Mesenchymal stem cell (in vitro differentiated cells and primary cell): ENCODE measurements at regions not wholly inside any gene's neighbourhood (a gene's known extent, or its start where the extent isn't known, plus 50 kb on each side); places are given as distances from the start of the nearest gene placed in this dataset.

ENCODE experiments used
- DNase-seq: peaks from one replicate; pipeline ENCODE4 v3.0.0-alpha.2; 2013
- H2AFZ ChIP-seq: one replicate; pipeline ENCODE4 v1.6.1; 2013; ENCODE audit warnings: low read depth, mild to moderate bottlenecking, control low read depth, inconsistent platforms, low read length, moderate library complexity
- H2AK5ac ChIP-seq: 2 replicates; pipeline ENCODE4 v1.6.1; 2013; ENCODE audit warnings: low read length, moderate library complexity, mild to moderate bottlenecking, inconsistent platforms; ENCODE audit not compliant: severe bottlenecking
- H2BK120ac ChIP-seq: one replicate; pipeline ENCODE4 v1.6.1; 2013; ENCODE audit warnings: low read depth, mild to moderate bottlenecking, inconsistent platforms, low read length, moderate library complexity
- H2BK12ac ChIP-seq, 2 experiments: one replicate each; pipeline ENCODE4 v1.6.1; 2013; ENCODE audit warnings: inconsistent platforms in 2 of 2, low read length in 2 of 2, mild to moderate bottlenecking in 2 of 2, moderate library complexity in 2 of 2, control low read depth in 1 of 2
- H2BK15ac ChIP-seq: one replicate; pipeline ENCODE4 v1.6.1; 2013; ENCODE audit warnings: mild to moderate bottlenecking, low read depth, inconsistent platforms; ENCODE audit not compliant: poor library complexity, severe bottlenecking
- H2BK5ac ChIP-seq: 2 replicates; pipeline ENCODE4 v1.6.1; 2013; ENCODE audit warnings: low read depth, mild to moderate bottlenecking, low read length, control low read depth, inconsistent platforms; ENCODE audit not compliant: poor library complexity, severe bottlenecking
- H3K14ac ChIP-seq, 2 experiments: one replicate each; pipeline ENCODE4 v1.6.1; 2013; ENCODE audit warnings: inconsistent platforms in 2 of 2, low read length in 2 of 2, control low read depth in 1 of 2, mild to moderate bottlenecking in 1 of 2, moderate library complexity in 1 of 2
- H3K18ac ChIP-seq, 2 experiments: one replicate each; pipeline ENCODE4 v1.6.1; 2013; ENCODE audit warnings: inconsistent platforms in 2 of 2, low read length in 2 of 2, control low read depth in 1 of 2, low read depth in 1 of 2, mild to moderate bottlenecking in 1 of 2
- H3K23ac ChIP-seq, 2 experiments: one replicate each; pipeline ENCODE4 v1.6.1; 2013; ENCODE audit warnings: inconsistent platforms in 2 of 2, low read length in 2 of 2, mild to moderate bottlenecking in 2 of 2, moderate library complexity in 2 of 2, control low read depth in 1 of 2
- H3K27ac ChIP-seq: 2 replicates; pipeline ENCODE4 v1.5.1; 2013; ENCODE audit warnings: mild to moderate bottlenecking, moderate library complexity, low read length, control low read depth, inconsistent platforms; ENCODE audit not compliant: poor library complexity, severe bottlenecking
- H3K27me3 ChIP-seq, 2 experiments: 2 replicates each; pipeline versions ENCODE4 v1.6.1 to v1.7.0; 2013; ENCODE audit warnings: low read length in 2 of 2, mild to moderate bottlenecking in 2 of 2, moderate library complexity in 2 of 2, control low read depth in 1 of 2, inconsistent platforms in 1 of 2; ENCODE audit not compliant: control insufficient read depth in 1 of 2, insufficient read depth in 1 of 2
- H3K36me3 ChIP-seq, 2 experiments: 2 replicates each; pipeline versions ENCODE4 v1.6.1 to v1.7.0; 2013; ENCODE audit warnings: low read length in 2 of 2, control low read depth in 1 of 2, inconsistent platforms in 1 of 2, low read depth in 1 of 2, mild to moderate bottlenecking in 1 of 2; ENCODE audit not compliant: insufficient read depth in 2 of 2, control insufficient read depth in 1 of 2
- H3K4ac ChIP-seq, 2 experiments: one replicate each; pipeline ENCODE4 v1.6.1; 2013; ENCODE audit warnings: inconsistent platforms in 2 of 2, low read length in 2 of 2, mild to moderate bottlenecking in 2 of 2, moderate library complexity in 2 of 2, control low read depth in 1 of 2, low read depth in 1 of 2
- H3K4me1 ChIP-seq: 2 replicates; pipeline ENCODE4 v1.6.1; 2013; ENCODE audit warnings: low read depth, low read length, control low read depth; ENCODE audit not compliant: control insufficient read depth, insufficient read depth
- H3K4me2 ChIP-seq: 2 replicates; pipeline ENCODE4 v1.6.1; 2013; ENCODE audit warnings: low read length, mild to moderate bottlenecking, inconsistent platforms; ENCODE audit not compliant: poor library complexity, severe bottlenecking
- H3K4me3 ChIP-seq, 2 experiments: 2 replicates each; pipeline versions ENCODE4 v1.5.1 to v1.7.0; 2013; ENCODE audit warnings: low read length in 2 of 2, mild to moderate bottlenecking in 2 of 2, control low read depth in 1 of 2, low read depth in 1 of 2; ENCODE audit not compliant: insufficient read depth in 1 of 2
- H3K79me1 ChIP-seq: replicated peaks from 2 replicates; pipeline ENCODE4 v1.6.1; 2013; ENCODE audit warnings: mild to moderate bottlenecking, control low read depth, low read length, inconsistent platforms; ENCODE audit not compliant: poor library complexity, severe bottlenecking
- H3K9ac ChIP-seq: 2 replicates; pipeline ENCODE4 v1.7.0; 2013; ENCODE audit warnings: mild to moderate bottlenecking, low read length, moderate library complexity
- H3K9me3 ChIP-seq: 2 replicates; pipeline ENCODE4 v1.7.0; 2013; ENCODE audit warnings: mild to moderate bottlenecking, low read length; ENCODE audit not compliant: control insufficient read depth
- H4K8ac ChIP-seq: one replicate; pipeline ENCODE4 v1.6.1; 2013; ENCODE audit warnings: inconsistent platforms, mild to moderate bottlenecking, low read length, moderate library complexity
- H4K91ac ChIP-seq: one replicate; pipeline ENCODE4 v1.6.1; 2013; ENCODE audit warnings: mild to moderate bottlenecking, low read length, inconsistent platforms
- WGBS: methylation state at CpG from one replicate; pipeline ENCODE4 v1.1.7; 2013; ENCODE audit warnings: mixed read lengths; 5-methylcytosine and 5-hydroxymethylcytosine counted together

DNA sequence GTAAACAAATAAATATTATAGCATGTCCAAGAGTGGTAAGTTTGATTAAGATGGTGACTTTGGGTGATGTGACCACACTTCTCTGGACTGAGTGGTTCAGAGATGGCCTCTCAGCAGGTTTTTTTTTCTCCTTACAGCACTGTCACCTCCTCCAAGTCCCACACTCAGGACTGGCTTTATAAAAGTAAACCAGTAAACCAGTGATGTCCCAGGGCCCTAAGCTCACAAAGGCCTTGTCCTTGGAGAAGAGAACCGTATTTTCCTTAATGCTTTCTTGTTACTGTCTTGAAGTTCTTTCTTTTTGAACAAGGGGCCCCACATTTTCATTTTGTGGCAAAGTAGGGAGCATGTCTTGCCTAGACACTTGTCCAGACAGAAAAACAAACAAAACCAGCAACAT is 274.0 kb downstream of the MYCN start:
- Histone ChIP-seq H2BK12ac (no peak overlapping the region), H3K27me3 (no peaks in the 10 kb centered on the region), H3K4me2 (no peak overlapping the region), H3K18ac (no peak overlapping the region), H3K4me3 (no peak overlapping the region), H3K36me3 (no peaks in the 10 kb centered on the region), H2AFZ (no peak overlapping the region), H3K9me3 (peaks cover 6% of the 10 kb centered on the region), H3K14ac (no peak overlapping the region), H3K79me1 (no peaks in the 10 kb centered on the region), H3K4ac (no peak overlapping the region), H2AK5ac (no peak overlapping the region), H3K23ac (no peak overlapping the region), H4K91ac (no peak overlapping the region), H4K8ac (no peak overlapping the region), H2BK120ac (no peak overlapping the region), H3K4me1 (no peaks in the 10 kb centered on the region), H3K27ac (no peak overlapping the region), H3K9ac (no peak overlapping the region), H2BK5ac (no peak overlapping the region), H2BK15ac (no peak overlapping the region)
- WGBS: 78% methylated on average over 1 of the region's 1 CpG
- DNase-seq: no peak

DNA sequence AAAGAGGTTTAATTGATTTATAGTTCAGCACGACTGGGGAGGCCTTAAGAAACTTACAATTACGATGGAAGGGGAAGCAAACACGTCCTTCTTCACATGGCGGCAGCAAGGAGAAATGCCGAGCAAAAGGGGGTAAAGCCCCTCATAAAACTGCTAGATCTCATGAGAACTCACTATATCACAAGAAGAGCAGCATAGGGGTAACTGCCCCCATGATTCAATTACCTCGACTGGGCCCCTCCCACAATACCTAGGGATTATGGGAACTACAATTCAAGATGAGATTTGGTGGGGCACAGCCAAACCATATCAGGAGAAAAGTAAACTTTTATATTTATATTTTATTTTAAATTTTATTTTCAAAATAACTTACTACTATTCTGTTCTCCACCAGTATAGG is 272.0 kb downstream of the MYCN start:
- Histone ChIP-seq H2BK15ac (no peak overlapping the region), H3K4me1 (no peaks in the 10 kb centered on the region), H2BK12ac (no peak overlapping the region), H4K8ac (no peak overlapping the region), H3K23ac (no peak overlapping the region), H4K91ac (no peak overlapping the region), H3K36me3 (no peaks in the 10 kb centered on the region), H3K14ac (no peak overlapping the region), H3K9ac (no peak overlapping the region), H3K4ac (no peak overlapping the region), H3K79me1 (no peaks in the 10 kb centered on the region), H3K27me3 (no peaks in the 10 kb centered on the region), H2AK5ac (no peak overlapping the region), H2AFZ (no peak overlapping the region), H3K18ac (no peak overlapping the region), H2BK5ac (no peak overlapping the region), H3K4me2 (no peak overlapping the region), H3K27ac (no peak overlapping the region), H3K4me3 (no peak overlapping the region), H3K9me3 (peaks cover 10% of the 10 kb centered on the region), H2BK120ac (no peak overlapping the region)
- 73% methylated on average over 5 of the region's 6 CpGs for WGBS
- no peak for DNase-seq

DNA sequence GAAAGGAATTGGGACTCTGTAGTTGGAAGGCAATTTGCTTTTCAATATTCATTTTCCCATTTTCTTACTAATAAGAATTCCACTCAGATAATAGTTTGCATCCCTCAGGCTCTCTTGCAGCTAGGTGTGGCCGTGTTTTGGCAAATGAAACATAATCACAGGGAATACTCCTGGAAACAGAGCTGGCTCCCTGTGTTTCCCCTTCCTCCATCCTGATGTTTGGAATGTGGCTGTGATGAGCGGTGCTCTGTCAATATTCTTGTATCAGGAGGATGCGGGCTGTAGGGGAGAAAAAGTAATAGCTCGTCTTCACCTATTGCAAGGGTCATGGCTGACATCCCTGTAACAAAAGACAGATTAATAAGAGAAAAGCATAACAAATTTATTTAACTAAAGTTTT is 271.0 kb downstream of the MYCN start:
- Histone ChIP-seq H3K14ac (no peak overlapping the region), H4K8ac (no peak overlapping the region), H2AK5ac (no peak overlapping the region), H3K27ac (no peak overlapping the region), H3K27me3 (no peaks in the 10 kb centered on the region), H3K4ac (no peak overlapping the region), H3K9me3 (peaks cover 10% of the 10 kb centered on the region), H3K23ac (no peak overlapping the region), H2BK15ac (no peak overlapping the region), H2BK12ac (no peak overlapping the region), H4K91ac (no peak overlapping the region), H3K4me2 (no peak overlapping the region), H2BK5ac (no peak overlapping the region), H3K36me3 (no peaks in the 10 kb centered on the region), H3K4me1 (no peaks in the 10 kb centered on the region), H3K79me1 (no peaks in the 10 kb centered on the region), H3K18ac (no peak overlapping the region), H3K4me3 (no peak overlapping the region), H3K9ac (no peak overlapping the region), H2AFZ (no peak overlapping the region), H2BK120ac (no peak overlapping the region)
- DNase-seq: no peak
- WGBS: 0% methylated on average over 1 of the region's 4 CpGs

DNA sequence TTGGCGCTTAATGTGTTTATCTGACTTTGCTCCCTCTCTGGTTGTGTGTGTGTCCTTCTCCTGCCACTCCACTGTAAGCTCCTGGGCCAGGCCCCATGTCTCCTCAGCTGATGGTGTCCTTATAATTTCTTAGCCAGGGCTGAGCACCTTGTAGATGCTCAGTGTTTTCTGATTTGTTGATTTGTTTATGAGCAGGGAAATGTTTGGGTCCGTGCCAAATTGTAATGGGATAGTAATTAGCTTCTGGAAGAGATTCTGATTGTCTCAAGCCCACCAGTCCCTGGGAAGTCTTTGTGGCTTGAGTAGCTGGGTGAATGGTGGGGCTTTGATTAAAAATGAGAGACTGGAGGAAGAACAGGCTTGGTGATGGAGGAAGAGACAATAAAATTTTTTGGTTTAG is 270.5 kb downstream of the MYCN start:
- Histone ChIP-seq H2BK5ac (no peak overlapping the region), H3K23ac (no peak overlapping the region)
- WGBS: 62% methylated on average over 2 of the region's 2 CpGs

More for the DNA sequence above, 270.5 kb downstream of the MYCN start:
- no peaks in the 10 kb centered on the region for H3K79me1 ChIP-seq
- H3K9ac ChIP-seq: no peak overlapping the region
- H3K27me3 ChIP-seq: no peaks in the 10 kb centered on the region
- H2BK15ac ChIP-seq: no peak overlapping the region
- no peak overlapping the region for H3K4ac ChIP-seq
- H2AK5ac ChIP-seq: no peak overlapping the region
- no peaks in the 10 kb centered on the region for H3K4me1 ChIP-seq
- no peak overlapping the region for H3K27ac ChIP-seq
- H3K4me2 ChIP-seq: no peak overlapping the region
- H2AFZ ChIP-seq: no peak overlapping the region
- no peak overlapping the region for H3K14ac ChIP-seq
- no peak overlapping the region for H3K4me3 ChIP-seq
- no peak overlapping the region for H4K91ac ChIP-seq
- DNase-seq: no peak
- H3K36me3 ChIP-seq: no peaks in the 10 kb centered on the region
- H4K8ac ChIP-seq: no peak overlapping the region
- no peak overlapping the region for H2BK120ac ChIP-seq
- H3K18ac ChIP-seq: no peak overlapping the region
- H2BK12ac ChIP-seq: no peak overlapping the region
- H3K9me3 ChIP-seq: peaks cover 10% of the 10 kb centered on the region
